Heart left ventricle (tissue), 13 donors: ENCODE measurements at regions not wholly inside any gene's neighbourhood (a gene's known extent, or its start where the extent isn't known, plus 50 kb on each side); places are given as distances from the start of the nearest gene placed in this dataset.

Experiments
- POLR2A ChIP-seq, 2 donors: fragments of 450-650 bp; IDR thresholded peaks; one replicate each; pipeline ENCODE4 v1.6.1; 2017; ENCODE audit warnings: antibody characterized with exemption in 2 of 2, mild to moderate bottlenecking in 2 of 2, moderate library complexity in 2 of 2
- TF ChIP-seq, protein P1 (sequence below), 12 donors: fragments of 200-600 bp; sonication (generic) in 4 of 12; IDR thresholded peaks; one replicate each; pipeline versions ENCODE4 v1.5.0 to v1.8.0; 2018 to 2022; ENCODE audit warnings: antibody characterized with exemption in 12 of 12, mild to moderate bottlenecking in 5 of 12
- donor health status: ischemic (EF 13 %, LVEDD 7.1; RV severe dilation, severe dysfunction).
- donor health status: DM: no; HTN: yes; CAD: no.
- donor health status: DM: no; HTN: no; CAD: no.
- donor health status: ischemic (EF 25% LVEDD 6.9; RV normal size, moderate dysfunction).
- donor health status: ischemic (EF 25% LVEDD 5.7; RV mildly dilated, moderate dysfunction).
- donor health status: ischemic (EF 35%, LVEDD 5.7; RV mildly dilated, moderate dysfunction).
- donor health status: nonischemic (EF 11% LVEDD 7.7; RV severe dilation, severe dysfunction).
- donor health status: DM: yes; HTN: yes; CAD: no.
- donor health status: PGD.
- donor health status: ischemic (EF 29% LVEDD 5.4; RV normal size, mild dysfunction).
- donor health status: nonischemic (EF 23%, LVEDD 6.1; RV moderate dilation, normal function).

DNA sequence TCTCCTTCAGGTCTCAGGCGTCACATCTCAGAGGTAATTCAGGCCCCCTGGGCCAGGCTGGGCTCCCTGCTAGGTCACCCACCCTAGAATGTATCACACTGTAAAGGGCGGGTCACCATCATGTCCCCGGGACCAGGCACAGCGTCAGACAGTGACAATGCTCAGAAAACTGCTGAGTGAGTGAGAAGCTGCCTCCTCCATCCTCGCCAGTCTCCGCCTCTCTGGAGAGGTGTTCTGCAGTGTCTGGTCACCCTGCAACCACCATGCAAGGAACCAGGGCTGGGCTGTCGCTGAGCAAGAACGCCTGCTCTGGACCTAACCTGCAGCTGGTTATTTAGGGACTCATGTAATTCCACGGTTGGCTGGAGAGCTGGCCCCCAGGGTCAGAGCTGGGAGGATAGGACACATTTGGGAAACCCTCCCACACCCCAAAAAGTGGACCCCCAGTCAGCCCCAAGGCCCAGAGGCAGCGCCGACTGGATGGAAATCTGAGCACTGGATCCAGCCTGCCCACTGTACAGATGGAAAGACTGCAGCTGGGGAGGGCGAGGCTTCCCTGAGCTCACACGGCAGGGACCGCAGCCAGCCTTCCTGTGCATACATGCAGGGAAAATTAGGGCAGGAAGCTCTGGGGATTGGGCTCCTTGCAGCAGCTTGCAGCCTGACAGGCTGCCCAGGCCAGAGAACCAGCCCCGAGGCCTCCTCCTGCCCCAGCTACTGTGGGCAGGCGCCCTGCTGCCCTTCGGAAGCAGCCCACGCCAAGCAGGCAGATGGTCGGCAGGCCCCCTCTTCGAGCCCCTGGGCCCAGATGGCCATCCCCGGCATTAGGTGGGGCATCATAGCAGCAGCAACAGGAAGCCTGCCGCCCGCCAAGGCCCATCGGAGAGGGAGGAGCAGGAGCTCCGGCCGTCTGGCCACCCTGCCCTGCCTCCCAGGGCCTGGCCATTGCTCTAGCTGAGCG, 105.4 kb upstream of the ZMIZ1 start:
- no peak for TF ChIP-seq POLR2A (IDR thresholded peaks at IDR 0.05)
- TF ChIP-seq, protein P1, sequence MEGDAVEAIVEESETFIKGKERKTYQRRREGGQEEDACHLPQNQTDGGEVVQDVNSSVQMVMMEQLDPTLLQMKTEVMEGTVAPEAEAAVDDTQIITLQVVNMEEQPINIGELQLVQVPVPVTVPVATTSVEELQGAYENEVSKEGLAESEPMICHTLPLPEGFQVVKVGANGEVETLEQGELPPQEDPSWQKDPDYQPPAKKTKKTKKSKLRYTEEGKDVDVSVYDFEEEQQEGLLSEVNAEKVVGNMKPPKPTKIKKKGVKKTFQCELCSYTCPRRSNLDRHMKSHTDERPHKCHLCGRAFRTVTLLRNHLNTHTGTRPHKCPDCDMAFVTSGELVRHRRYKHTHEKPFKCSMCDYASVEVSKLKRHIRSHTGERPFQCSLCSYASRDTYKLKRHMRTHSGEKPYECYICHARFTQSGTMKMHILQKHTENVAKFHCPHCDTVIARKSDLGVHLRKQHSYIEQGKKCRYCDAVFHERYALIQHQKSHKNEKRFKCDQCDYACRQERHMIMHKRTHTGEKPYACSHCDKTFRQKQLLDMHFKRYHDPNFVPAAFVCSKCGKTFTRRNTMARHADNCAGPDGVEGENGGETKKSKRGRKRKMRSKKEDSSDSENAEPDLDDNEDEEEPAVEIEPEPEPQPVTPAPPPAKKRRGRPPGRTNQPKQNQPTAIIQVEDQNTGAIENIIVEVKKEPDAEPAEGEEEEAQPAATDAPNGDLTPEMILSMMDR (IDR thresholded peaks at IDR 0.05): no peak
